NCI-H1092 treated with DMSO at 0.1 percent for 48 hours (cell line): ENCODE measurements at regions not wholly inside any gene's neighbourhood (a gene's known extent, or its start where the extent isn't known, plus 50 kb on each side); places are given as distances from the start of the nearest gene placed in this dataset.
A peak's percentile ranks its signal among the peaks of the same experiment; 100 is the strongest.
"Not testable (repeated sequence)": the region's sequence is repeated elsewhere in the genome, so short reads cannot be mapped to it uniquely, and the experiment has no call there.

ENCODE experiments used
- DNase-seq: peaks from one replicate; lab custom pipeline; 2025; lab: John Stamatoyannopoulos, UW

- DNase-seq: no peak
These were observed 50.6 kb upstream of the SLC44A3 start for GRCh38 chr1:94769551-94769950.

GRCh38 chr1:94768036-94768435 is 52.1 kb upstream of the SLC44A3 start:
- no peak for DNase-seq

GRCh38 chr1:94765958-94766357 is 54.2 kb upstream of the SLC44A3 start:
- DNase-seq: no peak

- peak; percentile 9 for DNase-seq
These were observed 61.0 kb upstream of the SLC44A3 start for GRCh38 chr1:94759188-94759587.

- peak; percentile 28 for DNase-seq
These were observed 62.2 kb upstream of the SLC44A3 start for GRCh38 chr1:94757931-94758330.

- no peak for DNase-seq
These were observed 64.5 kb upstream of the SLC44A3 start for GRCh38 chr1:94755675-94756074.

- DNase-seq: not testable (repeated sequence)
These were observed 65.1 kb upstream of the SLC44A3 start for GRCh38 chr1:94755016-94755415.

GRCh38 chr1:94754570-94754969 is 65.6 kb upstream of the SLC44A3 start:
- no peak for DNase-seq

- no peak for DNase-seq
These were observed 66.1 kb upstream of the SLC44A3 start for GRCh38 chr1:94754095-94754494.

- DNase-seq: no peak
These were observed 66.8 kb upstream of the SLC44A3 start for GRCh38 chr1:94753171-94753972.

GRCh38 chr1:94751483-94751882 is 68.7 kb upstream of the SLC44A3 start:
- not testable (repeated sequence) for DNase-seq

GRCh38 chr1:94746635-94747525 is 73.3 kb upstream of the SLC44A3 start:
- no peak for DNase-seq

GRCh38 chr1:94745742-94746141 is 74.4 kb upstream of the SLC44A3 start:
- DNase-seq: no peak

GRCh38 chr1:94743862-94744261 is 76.3 kb upstream of the SLC44A3 start:
- peak; percentile 37 for DNase-seq

GRCh38 chr1:94741996-94742395 is 78.2 kb upstream of the SLC44A3 start:
- no peak for DNase-seq

- no peak for DNase-seq
These were observed 78.6 kb upstream of the SLC44A3 start for GRCh38 chr1:94741510-94741909.

GRCh38 chr1:94739521-94740061 is 80.6 kb upstream of the SLC44A3 start:
- DNase-seq: no peak

GRCh38 chr1:94738371-94738770 is 81.8 kb upstream of the SLC44A3 start:
- DNase-seq: no peak

- DNase-seq: no peak
These were observed 82.8 kb upstream of the SLC44A3 start for GRCh38 chr1:94737124-94737998.

- no peak for DNase-seq
These were observed 83.6 kb upstream of the SLC44A3 start for GRCh38 chr1:94736549-94736948.

- DNase-seq: no peak
These were observed 84.1 kb upstream of the SLC44A3 start for GRCh38 chr1:94736073-94736472.
